A673 (cell line): ENCODE measurements at regions not wholly inside any gene's neighbourhood (a gene's known extent, or its start where the extent isn't known, plus 50 kb on each side); places are given as distances from the start of the nearest gene placed in this dataset.

Experiments used
- BruUV-seq: library from RNA; stranded (reverse); fragments of 400-500 nt; replicated peaks from 2 replicates; lab custom pipeline; 2021; lab: Mats Ljungman, UMichigan
- CTCF ChIA-PET: fragments of 300-600 bp; sonication (Branson Sonifier 250); formaldehyde crosslinking; loops from one replicate; lab custom pipeline; 2022; ENCODE audit warnings: antibody characterized with exemption; lab: Charles Lee
- POLR2A ChIA-PET: fragments of 300-600 bp; sonication (Branson Sonifier 250); formaldehyde crosslinking; loops from one replicate; lab custom pipeline; 2022; ENCODE audit warnings: antibody characterized with exemption; ENCODE audit not compliant: low non-redundant PET; lab: Charles Lee
- DNase-seq: peaks from one replicate; pipeline ENCODE4 v3.0.0-alpha.2; 2015; ENCODE audit warnings: low spot score
- H3K27ac ChIP-seq: fragments of 200-600 bp; sonication (generic); 2 replicates; pipeline ENCODE4 v1.5.1; 2016; ENCODE audit warnings: mixed run types, low read depth, mild to moderate bottlenecking, mixed read lengths, antibody characterized with exemption, low read length; ENCODE audit not compliant: poor library complexity, severe bottlenecking
- H3K27me3 ChIP-seq: fragments of 200-600 bp; sonication (generic); replicated peaks from 2 replicates; pipeline ENCODE4 v1.6.1; 2017; ENCODE audit warnings: mixed run types, low read depth, mild to moderate bottlenecking, mixed read lengths, antibody characterized with exemption, low read length; ENCODE audit not compliant: insufficient read depth, poor library complexity
- H3K36me3 ChIP-seq: fragments of 200-600 bp; sonication (generic); 2 replicates; pipeline ENCODE4 v1.6.1; 2016; ENCODE audit warnings: mixed run types, mild to moderate bottlenecking, mixed read lengths, antibody characterized with exemption, low read length; ENCODE audit not compliant: insufficient read depth, poor library complexity, severe bottlenecking
- H3K4me1 ChIP-seq: fragments of 200-600 bp; sonication (generic); 2 replicates; pipeline ENCODE4 v1.6.1; 2017; ENCODE audit warnings: mixed run types, mild to moderate bottlenecking, mixed read lengths, antibody characterized with exemption, low read length; ENCODE audit not compliant: insufficient read depth, poor library complexity, severe bottlenecking
- H3K4me3 ChIP-seq: fragments of 200-600 bp; sonication (generic); 2 replicates; pipeline ENCODE4 v1.5.1; 2016; ENCODE audit warnings: low read depth, mixed run types, mild to moderate bottlenecking, mixed read lengths, low read length; ENCODE audit not compliant: poor library complexity, severe bottlenecking
- H3K9me3 ChIP-seq: fragments of 200-600 bp; sonication (generic); 2 replicates; pipeline ENCODE4 v1.6.1; 2016; ENCODE audit warnings: mixed run types, low read depth, mild to moderate bottlenecking, mixed read lengths, antibody characterized with exemption, low read length; ENCODE audit not compliant: poor library complexity, severe bottlenecking
- CTCF ChIP-seq: fragments of 300-800, 200-600 bp; sonication (generic); conservative IDR thresholded peaks from 2 replicates; pipeline ENCODE4 v1.5.1; 2017; ENCODE audit warnings: low read depth, mild to moderate bottlenecking, antibody characterized with exemption, low read length, moderate library complexity, mixed read lengths
- EZH2 ChIP-seq: fragments of 200-600 bp; sonication (generic); IDR thresholded peaks from 2 replicates; pipeline ENCODE4 v1.6.1; 2017; ENCODE audit warnings: borderline replicate concordance, low read depth, mild to moderate bottlenecking, mixed read lengths, antibody characterized with exemption, low read length; ENCODE audit not compliant: poor library complexity, severe bottlenecking
- intact Hi-C: fragments of 100-400 bp; cut with micrococcal nuclease; formaldehyde crosslinking; loops from one replicate; pipeline ENCODE4 v1.10.0; 2022; ENCODE audit not compliant: unreplicated experiment

GRCh38 chr20:30598460-30599230 is 658.8 kb upstream of the DEFB115 start:
- DNase-seq, result no peak
- no peaks in the 10 kb centered on the region for H3K36me3 ChIP-seq
- H3K27me3 ChIP-seq, result no peaks in the 10 kb centered on the region
- POLR2A ChIA-PET, result no interaction called here
- TF ChIP-seq EZH2 (no peak), CTCF (no peak)
- peaks cover 5% of the 10 kb centered on the region for H3K9me3 ChIP-seq
- CTCF ChIA-PET, result no interaction called here
- H3K4me1 ChIP-seq, result no peaks in the 10 kb centered on the region
- no TSS peak for BruUV-seq
- no peak overlapping the region for H3K27ac ChIP-seq
- intact Hi-C loops, result no loop called here
- H3K4me3 ChIP-seq, result no peak overlapping the region

GRCh38 chr20:30599990-30600389 is 657.5 kb upstream of the DEFB115 start:
- peaks cover 9% of the 10 kb centered on the region for H3K9me3 ChIP-seq
- CTCF ChIA-PET, result no interaction called here

GRCh38 chr20:30601974-30602373 is 655.5 kb upstream of the DEFB115 start:
- BruUV-seq, result no TSS peak
- intact Hi-C loops, result no loop called here
- H3K4me3 ChIP-seq, result no peak overlapping the region

More at GRCh38 chr20:30599990-30600389, 657.5 kb upstream of the DEFB115 start:
- no peak for DNase-seq
- Histone ChIP-seq H3K36me3 (no peaks in the 10 kb centered on the region), H3K4me3 (no peak overlapping the region), H3K4me1 (no peaks in the 10 kb centered on the region), H3K27me3 (no peaks in the 10 kb centered on the region), H3K27ac (no peak overlapping the region)
- TF ChIP-seq EZH2 (no peak), CTCF (no peak)
- no TSS peak for BruUV-seq
- POLR2A ChIA-PET, result no interaction called here
- intact Hi-C loops, result no loop called here

More at GRCh38 chr20:30601974-30602373, 655.5 kb upstream of the DEFB115 start:
- no peak for TF ChIP-seq EZH2
- TF ChIP-seq CTCF, result no peak
- Histone ChIP-seq H3K27me3 (no peaks in the 10 kb centered on the region), H3K27ac (no peak overlapping the region), H3K4me1 (no peaks in the 10 kb centered on the region), H3K36me3 (no peaks in the 10 kb centered on the region), H3K9me3 (peaks cover 21% of the 10 kb centered on the region)
- CTCF ChIA-PET, result no interaction called here
- POLR2A ChIA-PET, result no interaction called here
- no peak for DNase-seq
